ENCODE measurements at regions not wholly inside any gene's neighbourhood (a gene's known extent, or its start where the extent isn't known, plus 50 kb on each side); places are given as distances from the start of the nearest gene placed in this dataset.

DNA sequence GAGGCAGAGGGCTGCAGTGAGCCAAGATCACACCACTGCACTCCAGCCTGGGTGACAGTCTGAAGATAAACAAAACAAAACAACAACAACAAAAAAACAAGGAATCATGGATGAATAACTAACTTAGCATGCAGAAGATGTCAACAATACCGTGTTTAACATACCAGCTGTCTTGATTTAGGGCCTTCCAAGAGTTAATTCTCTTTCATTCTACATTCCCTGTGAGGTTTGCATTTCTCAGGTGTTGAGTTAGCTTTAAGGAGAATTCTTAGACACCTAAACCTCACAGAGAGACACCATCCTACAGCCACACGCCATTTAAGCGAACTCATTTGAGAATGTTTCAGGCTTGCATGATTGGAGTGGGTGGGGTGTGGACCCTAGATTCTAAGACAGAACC, 363.1 kb upstream of the RUNX1 start:
- TF ChIP-seq EZH2 (optimal IDR thresholded peaks at IDR 0.05; ENCODE audit: low read depth, low read length) = no peak
- TF ChIP-seq EZH2phosphoT487 (IDR thresholded peaks at IDR 0.05; ENCODE audit: low read length) = no peak
- no peak for TF ChIP-seq CTCF (IDR thresholded peaks at IDR 0.05; ENCODE audit: low read length)
- Histone ChIP-seq H3K9me2 (replicated peaks; ENCODE audit: insufficient read depth, low read length) (no peaks in the 10 kb centered on the region), H3K27me3 (replicated peaks; ENCODE audit: insufficient read depth, low read length) (no peaks in the 10 kb centered on the region), H2AFZ (ENCODE audit: low read length) (no peak overlapping the region), H3K4me1 (ENCODE audit: low read length) (no peaks in the 10 kb centered on the region), H3K9me3 (replicated peaks; ENCODE audit: insufficient read depth, low read length) (no peaks in the 10 kb centered on the region), H3K9ac (ENCODE audit: low read length) (no peak overlapping the region), H3K4me3 (ENCODE audit: low read length) (no peak overlapping the region), H3K4me2 (ENCODE audit: low read depth, low read length) (no peak overlapping the region), H3F3A (ENCODE audit: insufficient read depth, low read length) (no peaks in the 10 kb centered on the region), H3K27ac (ENCODE audit: low read length) (no peak overlapping the region), H3K36me3 (replicated peaks; ENCODE audit: insufficient read depth, low read length) (no peaks in the 10 kb centered on the region), H3K79me2 (ENCODE audit: low read length) (no peaks in the 10 kb centered on the region), H4K20me1 (ENCODE audit: insufficient read depth, low read length) (no peaks in the 10 kb centered on the region)
- no peak for DNase-seq

DNA sequence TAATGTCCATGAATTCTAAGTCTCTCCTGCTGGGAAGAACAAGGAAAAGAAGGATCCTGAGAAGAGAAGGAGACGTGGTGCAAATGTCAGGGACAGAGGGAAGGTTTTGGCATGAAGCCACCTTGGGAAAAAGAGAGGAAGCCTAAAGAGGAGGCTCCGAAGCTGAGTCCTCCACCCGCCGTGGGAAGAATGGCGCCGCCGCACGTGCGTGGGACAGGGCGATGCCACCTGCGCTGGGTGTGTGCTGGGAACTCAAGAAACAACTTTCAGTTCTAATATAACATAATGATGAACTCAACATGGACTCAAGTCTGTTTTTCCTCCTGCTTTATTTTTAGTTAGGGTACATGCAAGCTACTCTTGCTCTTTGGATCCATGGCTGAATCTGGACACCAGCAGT, 362.3 kb upstream of the RUNX1 start:
- DNase-seq = no peak
- no peak overlapping the region for H3K27ac ChIP-seq (ENCODE audit: low read length)
- H2AFZ ChIP-seq (ENCODE audit: low read length) = no peak overlapping the region
- H3K27me3 ChIP-seq (replicated peaks; ENCODE audit: insufficient read depth, low read length) = no peaks in the 10 kb centered on the region
- H3K36me3 ChIP-seq (replicated peaks; ENCODE audit: insufficient read depth, low read length) = no peaks in the 10 kb centered on the region
- no peak overlapping the region for H3K4me3 ChIP-seq (ENCODE audit: low read length)
- no peak overlapping the region for H3K9ac ChIP-seq (ENCODE audit: low read length)
- no peaks in the 10 kb centered on the region for H3F3A ChIP-seq (ENCODE audit: insufficient read depth, low read length)
- no peaks in the 10 kb centered on the region for H3K9me2 ChIP-seq (replicated peaks; ENCODE audit: insufficient read depth, low read length)
- H3K9me3 ChIP-seq (replicated peaks; ENCODE audit: insufficient read depth, low read length) = no peaks in the 10 kb centered on the region
- no peaks in the 10 kb centered on the region for H4K20me1 ChIP-seq (ENCODE audit: insufficient read depth, low read length)
- no peaks in the 10 kb centered on the region for H3K79me2 ChIP-seq (ENCODE audit: low read length)
- no peak overlapping the region for H3K4me2 ChIP-seq (ENCODE audit: low read depth, low read length)
- H3K4me1 ChIP-seq (ENCODE audit: low read length) = no peaks in the 10 kb centered on the region
- TF ChIP-seq CTCF (IDR thresholded peaks at IDR 0.05; ENCODE audit: low read length) (no peak), EZH2phosphoT487 (IDR thresholded peaks at IDR 0.05; ENCODE audit: low read length) (no peak), EZH2 (optimal IDR thresholded peaks at IDR 0.05; ENCODE audit: low read depth, low read length) (no peak)

DNA sequence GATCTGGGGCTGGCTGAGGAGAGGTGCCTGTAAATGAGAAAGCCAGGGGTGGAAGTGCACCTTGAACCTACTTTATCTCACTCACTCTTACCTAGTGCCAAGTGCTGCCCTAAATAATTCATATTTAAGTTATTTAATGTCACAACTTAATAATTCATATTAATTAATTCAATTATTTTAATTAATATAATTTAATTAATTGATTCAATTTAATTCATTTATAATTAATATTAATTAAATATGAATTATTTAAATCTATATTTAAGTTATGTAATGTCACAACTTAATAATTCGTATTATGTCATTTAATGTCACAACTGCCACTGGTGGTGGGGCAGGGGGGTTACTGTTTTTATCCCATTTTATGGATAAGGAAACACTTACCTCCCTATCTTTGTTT, 361.6 kb upstream of the RUNX1 start:
- Histone ChIP-seq H3K36me3 (replicated peaks; ENCODE audit: insufficient read depth, low read length) (no peaks in the 10 kb centered on the region), H3K9me3 (replicated peaks; ENCODE audit: insufficient read depth, low read length) (no peaks in the 10 kb centered on the region), H4K20me1 (ENCODE audit: insufficient read depth, low read length) (no peaks in the 10 kb centered on the region), H2AFZ (ENCODE audit: low read length) (no peak overlapping the region), H3K4me2 (ENCODE audit: low read depth, low read length) (no peak overlapping the region), H3K4me1 (ENCODE audit: low read length) (no peaks in the 10 kb centered on the region), H3K79me2 (ENCODE audit: low read length) (no peaks in the 10 kb centered on the region), H3K9me2 (replicated peaks; ENCODE audit: insufficient read depth, low read length) (no peaks in the 10 kb centered on the region), H3K27me3 (replicated peaks; ENCODE audit: insufficient read depth, low read length) (no peaks in the 10 kb centered on the region), H3K4me3 (ENCODE audit: low read length) (no peak overlapping the region), H3F3A (ENCODE audit: insufficient read depth, low read length) (no peaks in the 10 kb centered on the region), H3K9ac (ENCODE audit: low read length) (no peak overlapping the region), H3K27ac (ENCODE audit: low read length) (no peak overlapping the region)
- DNase-seq = no peak
- TF ChIP-seq CTCF (IDR thresholded peaks at IDR 0.05; ENCODE audit: low read length) (no peak), EZH2phosphoT487 (IDR thresholded peaks at IDR 0.05; ENCODE audit: low read length) (no peak), EZH2 (optimal IDR thresholded peaks at IDR 0.05; ENCODE audit: low read depth, low read length) (no peak)
